ENCODE measurements at regions not wholly inside any gene's neighbourhood (a gene's known extent, or its start where the extent isn't known, plus 50 kb on each side); places are given as distances from the start of the nearest gene placed in this dataset.
"Not testable (repeated sequence)": the region's sequence is repeated elsewhere in the genome, so short reads cannot be mapped to it uniquely, and the experiment has no call there.

- intact Hi-C loops (cut with micrococcal nuclease) = no loop called here
Observed at GRCh38 chr21:15932726-15933125, 202.9 kb downstream of the USP25 start.

- intact Hi-C loops (cut with micrococcal nuclease) = no loop called here
Observed at GRCh38 chr21:15935530-15935929, 205.7 kb downstream of the USP25 start.

- intact Hi-C loops (cut with micrococcal nuclease) = no loop called here
Observed at GRCh38 chr21:15943009-15943666, 213.4 kb downstream of the USP25 start.

GRCh38 chr21:15947677-15948076, 217.9 kb downstream of the USP25 start:
- intact Hi-C loops (cut with micrococcal nuclease) = no loop called here

GRCh38 chr21:15953551-15954116, 223.9 kb downstream of the USP25 start:
- intact Hi-C loops (cut with micrococcal nuclease) = no loop called here

- intact Hi-C loops (cut with micrococcal nuclease) = no loop called here
Observed at GRCh38 chr21:15964236-15964855, 234.6 kb downstream of the USP25 start.

GRCh38 chr21:15966231-15966630, 236.4 kb downstream of the USP25 start:
- intact Hi-C loops (cut with micrococcal nuclease) = no loop called here

GRCh38 chr21:15966651-15967050, 236.9 kb downstream of the USP25 start:
- intact Hi-C loops (cut with micrococcal nuclease) = no loop called here

GRCh38 chr21:15967661-15968060, 237.9 kb downstream of the USP25 start:
- intact Hi-C loops (cut with micrococcal nuclease) = no loop called here

- intact Hi-C loops (cut with micrococcal nuclease) = no loop called here
Observed at GRCh38 chr21:15968776-15969310, 239.1 kb downstream of the USP25 start.

GRCh38 chr21:15976807-15977206, 247.0 kb downstream of the USP25 start:
- intact Hi-C loops (cut with micrococcal nuclease) = no loop called here

- intact Hi-C loops (cut with micrococcal nuclease) = no loop called here
Observed at GRCh38 chr21:15978215-15978738, 248.5 kb downstream of the USP25 start.

GRCh38 chr21:15979493-15979892, 249.7 kb downstream of the USP25 start:
- intact Hi-C loops (cut with micrococcal nuclease) = not testable (repeated sequence)

- intact Hi-C loops (cut with micrococcal nuclease) = no loop called here
Observed at GRCh38 chr21:15986277-15986676, 256.5 kb downstream of the USP25 start.

- intact Hi-C loops (cut with micrococcal nuclease) = no loop called here
Observed at GRCh38 chr21:15992171-15992570, 262.4 kb downstream of the USP25 start.

GRCh38 chr21:15993951-15994350, 264.2 kb downstream of the USP25 start:
- intact Hi-C loops (cut with micrococcal nuclease) = no loop called here

GRCh38 chr21:15999741-16000140, 270.0 kb downstream of the USP25 start:
- intact Hi-C loops (cut with micrococcal nuclease) = no loop called here

GRCh38 chr21:16002874-16003466, 273.2 kb downstream of the USP25 start:
- intact Hi-C loops (cut with micrococcal nuclease) = no loop called here

- intact Hi-C loops (cut with micrococcal nuclease) = no loop called here
Observed at GRCh38 chr21:16004086-16004485, 274.3 kb downstream of the USP25 start.

- intact Hi-C loops (cut with micrococcal nuclease) = no loop called here
Observed at GRCh38 chr21:16004523-16004922, 274.7 kb downstream of the USP25 start.

GRCh38 chr21:16005996-16006395, 276.2 kb downstream of the USP25 start:
- intact Hi-C loops (cut with micrococcal nuclease) = no loop called here

- intact Hi-C loops (cut with micrococcal nuclease) = no loop called here
Observed at GRCh38 chr21:16007943-16008342, 278.2 kb downstream of the USP25 start.

Data from T-helper 2 cell treated with Interferon-gamma antibody and Interleukin-4, amounts not matched to agents 100 ng/mL and 5 ng/mL, for 36 hours (primary cell).